ENCODE measurements at regions not wholly inside any gene's neighbourhood (a gene's known extent, or its start where the extent isn't known, plus 50 kb on each side); places are given as distances from the start of the nearest gene placed in this dataset.

DNA sequence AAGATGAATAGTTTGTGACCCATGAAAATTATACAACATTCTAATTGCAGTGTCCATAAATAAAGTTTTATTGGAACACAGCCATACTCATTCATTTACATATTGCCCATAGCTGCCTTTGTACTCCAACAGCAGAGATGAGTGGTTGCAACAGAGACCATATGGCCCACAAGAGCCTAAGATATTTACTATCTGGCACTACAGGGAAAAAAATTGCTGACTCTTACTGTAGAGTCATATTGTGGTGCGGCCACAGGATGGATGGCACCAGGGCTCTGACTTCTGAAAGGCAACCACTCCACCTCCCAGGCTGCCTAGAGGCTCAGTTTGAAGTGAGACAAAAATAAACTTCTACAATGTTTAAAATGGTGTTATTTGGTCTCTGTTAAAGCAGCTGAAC lies 404.0 kb upstream of the ATP5MC3 start (continued):
- TF ChIP-seq, protein P1, sequence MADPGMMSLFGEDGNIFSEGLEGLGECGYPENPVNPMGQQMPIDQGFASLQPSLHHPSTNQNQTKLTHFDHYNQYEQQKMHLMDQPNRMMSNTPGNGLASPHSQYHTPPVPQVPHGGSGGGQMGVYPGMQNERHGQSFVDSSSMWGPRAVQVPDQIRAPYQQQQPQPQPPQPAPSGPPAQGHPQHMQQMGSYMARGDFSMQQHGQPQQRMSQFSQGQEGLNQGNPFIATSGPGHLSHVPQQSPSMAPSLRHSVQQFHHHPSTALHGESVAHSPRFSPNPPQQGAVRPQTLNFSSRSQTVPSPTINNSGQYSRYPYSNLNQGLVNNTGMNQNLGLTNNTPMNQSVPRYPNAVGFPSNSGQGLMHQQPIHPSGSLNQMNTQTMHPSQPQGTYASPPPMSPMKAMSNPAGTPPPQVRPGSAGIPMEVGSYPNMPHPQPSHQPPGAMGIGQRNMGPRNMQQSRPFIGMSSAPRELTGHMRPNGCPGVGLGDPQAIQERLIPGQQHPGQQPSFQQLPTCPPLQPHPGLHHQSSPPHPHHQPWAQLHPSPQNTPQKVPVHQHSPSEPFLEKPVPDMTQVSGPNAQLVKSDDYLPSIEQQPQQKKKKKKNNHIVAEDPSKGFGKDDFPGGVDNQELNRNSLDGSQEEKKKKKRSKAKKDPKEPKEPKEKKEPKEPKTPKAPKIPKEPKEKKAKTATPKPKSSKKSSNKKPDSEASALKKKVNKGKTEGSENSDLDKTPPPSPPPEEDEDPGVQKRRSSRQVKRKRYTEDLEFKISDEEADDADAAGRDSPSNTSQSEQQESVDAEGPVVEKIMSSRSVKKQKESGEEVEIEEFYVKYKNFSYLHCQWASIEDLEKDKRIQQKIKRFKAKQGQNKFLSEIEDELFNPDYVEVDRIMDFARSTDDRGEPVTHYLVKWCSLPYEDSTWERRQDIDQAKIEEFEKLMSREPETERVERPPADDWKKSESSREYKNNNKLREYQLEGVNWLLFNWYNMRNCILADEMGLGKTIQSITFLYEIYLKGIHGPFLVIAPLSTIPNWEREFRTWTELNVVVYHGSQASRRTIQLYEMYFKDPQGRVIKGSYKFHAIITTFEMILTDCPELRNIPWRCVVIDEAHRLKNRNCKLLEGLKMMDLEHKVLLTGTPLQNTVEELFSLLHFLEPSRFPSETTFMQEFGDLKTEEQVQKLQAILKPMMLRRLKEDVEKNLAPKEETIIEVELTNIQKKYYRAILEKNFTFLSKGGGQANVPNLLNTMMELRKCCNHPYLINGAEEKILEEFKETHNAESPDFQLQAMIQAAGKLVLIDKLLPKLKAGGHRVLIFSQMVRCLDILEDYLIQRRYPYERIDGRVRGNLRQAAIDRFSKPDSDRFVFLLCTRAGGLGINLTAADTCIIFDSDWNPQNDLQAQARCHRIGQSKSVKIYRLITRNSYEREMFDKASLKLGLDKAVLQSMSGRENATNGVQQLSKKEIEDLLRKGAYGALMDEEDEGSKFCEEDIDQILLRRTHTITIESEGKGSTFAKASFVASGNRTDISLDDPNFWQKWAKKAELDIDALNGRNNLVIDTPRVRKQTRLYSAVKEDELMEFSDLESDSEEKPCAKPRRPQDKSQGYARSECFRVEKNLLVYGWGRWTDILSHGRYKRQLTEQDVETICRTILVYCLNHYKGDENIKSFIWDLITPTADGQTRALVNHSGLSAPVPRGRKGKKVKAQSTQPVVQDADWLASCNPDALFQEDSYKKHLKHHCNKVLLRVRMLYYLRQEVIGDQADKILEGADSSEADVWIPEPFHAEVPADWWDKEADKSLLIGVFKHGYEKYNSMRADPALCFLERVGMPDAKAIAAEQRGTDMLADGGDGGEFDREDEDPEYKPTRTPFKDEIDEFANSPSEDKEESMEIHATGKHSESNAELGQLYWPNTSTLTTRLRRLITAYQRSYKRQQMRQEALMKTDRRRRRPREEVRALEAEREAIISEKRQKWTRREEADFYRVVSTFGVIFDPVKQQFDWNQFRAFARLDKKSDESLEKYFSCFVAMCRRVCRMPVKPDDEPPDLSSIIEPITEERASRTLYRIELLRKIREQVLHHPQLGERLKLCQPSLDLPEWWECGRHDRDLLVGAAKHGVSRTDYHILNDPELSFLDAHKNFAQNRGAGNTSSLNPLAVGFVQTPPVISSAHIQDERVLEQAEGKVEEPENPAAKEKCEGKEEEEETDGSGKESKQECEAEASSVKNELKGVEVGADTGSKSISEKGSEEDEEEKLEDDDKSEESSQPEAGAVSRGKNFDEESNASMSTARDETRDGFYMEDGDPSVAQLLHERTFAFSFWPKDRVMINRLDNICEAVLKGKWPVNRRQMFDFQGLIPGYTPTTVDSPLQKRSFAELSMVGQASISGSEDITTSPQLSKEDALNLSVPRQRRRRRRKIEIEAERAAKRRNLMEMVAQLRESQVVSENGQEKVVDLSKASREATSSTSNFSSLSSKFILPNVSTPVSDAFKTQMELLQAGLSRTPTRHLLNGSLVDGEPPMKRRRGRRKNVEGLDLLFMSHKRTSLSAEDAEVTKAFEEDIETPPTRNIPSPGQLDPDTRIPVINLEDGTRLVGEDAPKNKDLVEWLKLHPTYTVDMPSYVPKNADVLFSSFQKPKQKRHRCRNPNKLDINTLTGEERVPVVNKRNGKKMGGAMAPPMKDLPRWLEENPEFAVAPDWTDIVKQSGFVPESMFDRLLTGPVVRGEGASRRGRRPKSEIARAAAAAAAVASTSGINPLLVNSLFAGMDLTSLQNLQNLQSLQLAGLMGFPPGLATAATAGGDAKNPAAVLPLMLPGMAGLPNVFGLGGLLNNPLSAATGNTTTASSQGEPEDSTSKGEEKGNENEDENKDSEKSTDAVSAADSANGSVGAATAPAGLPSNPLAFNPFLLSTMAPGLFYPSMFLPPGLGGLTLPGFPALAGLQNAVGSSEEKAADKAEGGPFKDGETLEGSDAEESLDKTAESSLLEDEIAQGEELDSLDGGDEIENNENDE (IDR thresholded peaks at IDR 0.05; ENCODE audit: insufficient replicate concordance, low read length), result no peak
- TF ChIP-seq BCL11A (IDR thresholded peaks at IDR 0.05; ENCODE audit: low read depth in 2 of 2, low read length in 2 of 2), result no peak

All from H1 (cell line).